H9 (cell line): ENCODE measurements at regions not wholly inside any gene's neighbourhood (a gene's known extent, or its start where the extent isn't known, plus 50 kb on each side); places are given as distances from the start of the nearest gene placed in this dataset.
A peak's percentile ranks its signal among the peaks of the same experiment; 100 is the strongest.

Experiments
- DNase-seq: peaks from one replicate; pipeline ENCODE4 v3.0.0-alpha.2; 2017
- H2AFZ ChIP-seq: one replicate; pipeline ENCODE4 v1.6.1; 2013; ENCODE audit warnings: mild to moderate bottlenecking, low read length, control low read depth, moderate library complexity
- H2AK5ac ChIP-seq: 2 replicates; pipeline ENCODE4 v1.6.1; 2013; ENCODE audit warnings: low read length, control low read depth, mixed read lengths; ENCODE audit not compliant: insufficient read length
- H2BK120ac ChIP-seq: one replicate; pipeline ENCODE4 v1.6.1; 2013; ENCODE audit warnings: low read depth, mild to moderate bottlenecking, low read length, control low read depth, inconsistent platforms; ENCODE audit not compliant: poor library complexity, severe bottlenecking
- H2BK12ac ChIP-seq: 2 replicates; pipeline ENCODE4 v1.6.1; 2013; ENCODE audit warnings: low read length, control low read depth, mixed read lengths, low read depth; ENCODE audit not compliant: insufficient read length
- H2BK15ac ChIP-seq: 2 replicates; pipeline ENCODE4 v1.6.1; 2013; ENCODE audit warnings: low read depth, low read length, control low read depth
- H2BK20ac ChIP-seq: one replicate; pipeline ENCODE4 v1.6.1; 2013; ENCODE audit warnings: low read depth, mild to moderate bottlenecking, low read length, control low read depth, inconsistent platforms; ENCODE audit not compliant: poor library complexity, severe bottlenecking
- H2BK5ac ChIP-seq: 2 replicates; pipeline ENCODE4 v1.6.1; 2013; ENCODE audit warnings: low read length, control low read depth, mixed read lengths; ENCODE audit not compliant: insufficient read length
- H3K14ac ChIP-seq: 2 replicates; pipeline ENCODE4 v1.6.1; 2013; ENCODE audit warnings: low read length, control low read depth; ENCODE audit not compliant: insufficient read depth
- H3K18ac ChIP-seq: 2 replicates; pipeline ENCODE4 v1.6.1; 2013; ENCODE audit warnings: low read depth, mild to moderate bottlenecking, mixed read lengths, low read length, control low read depth; ENCODE audit not compliant: insufficient read length
- H3K23ac ChIP-seq: 2 replicates; pipeline ENCODE4 v1.6.1; 2013; ENCODE audit warnings: low read length, control low read depth, mixed read lengths, low read depth; ENCODE audit not compliant: insufficient read length
- H3K23me2 ChIP-seq: 2 replicates; pipeline ENCODE4 v1.6.1; 2013; ENCODE audit warnings: low read depth, mild to moderate bottlenecking, mixed read lengths, low read length, control low read depth; ENCODE audit not compliant: insufficient read length, poor library complexity, severe bottlenecking
- H3K27ac ChIP-seq: 2 replicates; pipeline ENCODE4 v1.5.1; 2013; ENCODE audit warnings: low read length, control low read depth, mixed read lengths, low read depth; ENCODE audit not compliant: insufficient read length
- H3K27me3 ChIP-seq: 2 replicates; pipeline ENCODE4 v1.6.1; 2013; ENCODE audit warnings: low read length, control low read depth, inconsistent platforms; ENCODE audit not compliant: insufficient read depth
- H3K4ac ChIP-seq: 2 replicates; pipeline ENCODE4 v1.6.1; 2013; ENCODE audit warnings: low read depth, mild to moderate bottlenecking, control low read depth, inconsistent platforms, low read length, moderate library complexity
- H3K4me1 ChIP-seq: 2 replicates; pipeline ENCODE4 v1.6.1; 2013; ENCODE audit warnings: low read length, control low read depth, inconsistent platforms; ENCODE audit not compliant: insufficient read depth
- H3K4me2 ChIP-seq: 2 replicates; pipeline ENCODE4 v1.6.1; 2013; ENCODE audit warnings: low read length, control low read depth, mixed read lengths; ENCODE audit not compliant: insufficient read length, insufficient read depth
- H3K56ac ChIP-seq: 2 replicates; pipeline ENCODE4 v1.6.1; 2013; ENCODE audit warnings: low read depth, mild to moderate bottlenecking, mixed read lengths, low read length, control low read depth; ENCODE audit not compliant: insufficient read length
- H3K79me1 ChIP-seq: 2 replicates; pipeline ENCODE4 v1.6.1; 2013; ENCODE audit warnings: low read depth, mild to moderate bottlenecking, moderate library complexity, low read length, control low read depth, inconsistent platforms; ENCODE audit not compliant: insufficient read depth, poor library complexity, severe bottlenecking
- H3K79me2 ChIP-seq: 2 replicates; pipeline ENCODE4 v1.6.1; 2013; ENCODE audit warnings: low read length, control low read depth, inconsistent platforms; ENCODE audit not compliant: insufficient read depth
- H3K9ac ChIP-seq: 2 replicates; pipeline ENCODE4 v1.6.1; 2013; ENCODE audit warnings: low read length, control low read depth, mixed read lengths; ENCODE audit not compliant: insufficient read length; ENCODE audit errors: extremely low read depth
- H3K9me3 ChIP-seq: one replicate; pipeline ENCODE4 v1.6.1; 2013; ENCODE audit warnings: low read depth, low read length, inconsistent platforms; ENCODE audit not compliant: control insufficient read depth
- H3T11ph ChIP-seq: one replicate; pipeline ENCODE4 v1.6.1; 2013; ENCODE audit warnings: mild to moderate bottlenecking, low read length, control low read depth, inconsistent platforms
- H4K20me1 ChIP-seq: one replicate; pipeline ENCODE4 v1.6.1; 2013; ENCODE audit not compliant: control insufficient read depth, insufficient read length, insufficient read depth
- H4K5ac ChIP-seq: 2 replicates; pipeline ENCODE4 v1.6.1; 2013; ENCODE audit warnings: low read depth, mild to moderate bottlenecking, mixed read lengths, low read length, control low read depth; ENCODE audit not compliant: insufficient read length
- H4K8ac ChIP-seq: replicated peaks from 2 replicates; pipeline ENCODE4 v1.6.1; 2013; ENCODE audit warnings: low read length, control low read depth, mixed read lengths, low read depth; ENCODE audit not compliant: insufficient read length
- H4K91ac ChIP-seq: 2 replicates; pipeline ENCODE4 v1.6.1; 2013; ENCODE audit warnings: low read depth, mild to moderate bottlenecking, moderate library complexity, mixed read lengths, low read length, control low read depth; ENCODE audit not compliant: insufficient read length
- H3K27ac Mint-ChIP-seq, 3 experiments: 2 replicates in 2 of 3; 3 replicates in 1 of 3; pipeline ENCODE4 v1.8.0; 2020 to 2021; ENCODE audit warnings: mixed read lengths in 3 of 3, mild to moderate bottlenecking in 1 of 3, moderate library complexity in 1 of 3
- H3K27me3 Mint-ChIP-seq: 2 replicates; pipeline ENCODE4 v1.8.0; 2021; ENCODE audit warnings: low read depth, mild to moderate bottlenecking, moderate library complexity, mixed read lengths
- H3K36me3 Mint-ChIP-seq, 3 experiments: 2 replicates in 2 of 3; 3 replicates in 1 of 3; pipeline ENCODE4 v1.8.0; 2020 to 2021; ENCODE audit warnings: low read depth in 3 of 3, mixed read lengths in 3 of 3; ENCODE audit not compliant: insufficient read depth in 1 of 3
- H3K4me1 Mint-ChIP-seq, 2 experiments: 2 replicates each; pipeline ENCODE4 v1.8.0; 2020; ENCODE audit warnings: mixed read lengths in 2 of 2
- H3K4me3 Mint-ChIP-seq, 2 experiments: 2 replicates in 1 of 2; 3 replicates in 1 of 2; pipeline ENCODE4 v1.8.0; 2020 to 2021; ENCODE audit warnings: mild to moderate bottlenecking in 2 of 2, mixed read lengths in 2 of 2, moderate library complexity in 1 of 2
- H3K9me3 Mint-ChIP-seq, 2 experiments: 2 replicates in 1 of 2; 3 replicates in 1 of 2; pipeline ENCODE4 v1.8.0; 2020; ENCODE audit warnings: mild to moderate bottlenecking in 2 of 2, mixed read lengths in 2 of 2, moderate library complexity in 1 of 2
- WGBS: extraction: QIAGEN DNeasy Blood & Tissue Kit; methylation state at CpG from one replicate; pipeline ENCODE4 v1.1.7; 2013; ENCODE audit warnings: missing lambda C conversion rate, low lambda C conversion rate, mixed read lengths; ENCODE audit not compliant: insufficient read length; ENCODE audit errors: extremely low coverage; 5-methylcytosine and 5-hydroxymethylcytosine counted together
- TF ChIP-seq, protein P1 (sequence below): fragments of 200-600 bp; sonication (generic); conservative IDR thresholded peaks from 3 replicates; pipeline ENCODE4 v1.8.0; 2021; ENCODE audit warnings: antibody characterized with exemption, mild to moderate bottlenecking

DNA sequence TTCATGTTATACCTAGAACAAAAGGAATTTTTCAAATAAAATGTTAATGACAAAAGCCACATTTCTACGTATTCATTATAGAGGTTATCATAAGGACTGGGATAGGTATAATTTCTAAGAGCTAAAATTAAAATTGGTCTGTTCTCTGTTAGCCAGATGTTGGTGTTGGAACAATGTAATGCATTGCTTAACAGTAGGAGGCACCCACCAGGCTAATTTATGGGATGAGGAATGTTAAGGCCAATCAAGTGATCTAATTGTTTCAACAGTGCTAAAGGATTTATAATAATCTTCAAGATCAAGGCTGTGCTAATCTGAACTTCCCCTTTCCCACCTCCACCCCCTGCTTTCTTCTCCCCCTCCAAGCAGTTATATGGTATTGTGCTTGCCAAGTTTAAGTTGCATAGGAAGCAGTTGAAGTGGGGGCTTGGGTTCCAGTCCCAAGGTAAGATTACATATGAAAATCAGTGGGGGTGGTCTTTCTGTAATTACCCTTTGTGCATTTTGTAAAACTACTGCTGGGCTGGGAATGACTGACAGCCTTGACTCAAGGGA, 89.2 kb upstream of the BACH2 start:
- no peak overlapping the region for H3K14ac ChIP-seq
- Mint-ChIP-seq H3K27ac (peak overlapping the region in 1 of 3 experiments; percentile 95; a peak in 3 of 7 replicates), H3K4me3 (peak overlapping the region in 1 of 2 experiments; percentile 43; a peak in 1 of 5 replicates), H3K4me1 (peaks cover 60 to 62% of the 10 kb centered on the region in 2 experiments), H3K9me3 (no peaks in the 10 kb centered on the region), H3K36me3 (no peaks in the 10 kb centered on the region), H3K27me3 (no peaks in the 10 kb centered on the region)
- no peak overlapping the region for H2BK120ac ChIP-seq
- no peak overlapping the region for H3K9ac ChIP-seq
- H3K56ac ChIP-seq, result no peak overlapping the region
- no peak overlapping the region for H4K91ac ChIP-seq
- no peak overlapping the region for H4K5ac ChIP-seq
- H3K27ac ChIP-seq, result no peak overlapping the region
- H3K4me1 ChIP-seq, result peaks cover 8% of the 10 kb centered on the region; the same call in 1 of the 2 replicates
- H3T11ph ChIP-seq, result no peak overlapping the region
- no peaks in the 10 kb centered on the region for H3K23me2 ChIP-seq
- TF ChIP-seq, protein P1, sequence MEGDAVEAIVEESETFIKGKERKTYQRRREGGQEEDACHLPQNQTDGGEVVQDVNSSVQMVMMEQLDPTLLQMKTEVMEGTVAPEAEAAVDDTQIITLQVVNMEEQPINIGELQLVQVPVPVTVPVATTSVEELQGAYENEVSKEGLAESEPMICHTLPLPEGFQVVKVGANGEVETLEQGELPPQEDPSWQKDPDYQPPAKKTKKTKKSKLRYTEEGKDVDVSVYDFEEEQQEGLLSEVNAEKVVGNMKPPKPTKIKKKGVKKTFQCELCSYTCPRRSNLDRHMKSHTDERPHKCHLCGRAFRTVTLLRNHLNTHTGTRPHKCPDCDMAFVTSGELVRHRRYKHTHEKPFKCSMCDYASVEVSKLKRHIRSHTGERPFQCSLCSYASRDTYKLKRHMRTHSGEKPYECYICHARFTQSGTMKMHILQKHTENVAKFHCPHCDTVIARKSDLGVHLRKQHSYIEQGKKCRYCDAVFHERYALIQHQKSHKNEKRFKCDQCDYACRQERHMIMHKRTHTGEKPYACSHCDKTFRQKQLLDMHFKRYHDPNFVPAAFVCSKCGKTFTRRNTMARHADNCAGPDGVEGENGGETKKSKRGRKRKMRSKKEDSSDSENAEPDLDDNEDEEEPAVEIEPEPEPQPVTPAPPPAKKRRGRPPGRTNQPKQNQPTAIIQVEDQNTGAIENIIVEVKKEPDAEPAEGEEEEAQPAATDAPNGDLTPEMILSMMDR, result no peak
- no CpG with 5 or more reads among the region's 1 CpG for WGBS
- no peaks in the 10 kb centered on the region for H3K79me1 ChIP-seq
- no peaks in the 10 kb centered on the region for H3K27me3 ChIP-seq
- H4K20me1 ChIP-seq, result no peaks in the 10 kb centered on the region
- no peak overlapping the region for H2AFZ ChIP-seq
- H3K4me2 ChIP-seq, result no peak overlapping the region
- H2BK12ac ChIP-seq, result no peak overlapping the region
- H2BK20ac ChIP-seq, result no peak overlapping the region
- H3K79me2 ChIP-seq, result no peaks in the 10 kb centered on the region
- H2AK5ac ChIP-seq, result no peak overlapping the region
- no peak overlapping the region for H2BK5ac ChIP-seq
- no peak overlapping the region for H2BK15ac ChIP-seq
- no peak for DNase-seq
- H3K23ac ChIP-seq, result no peak overlapping the region
- H3K4ac ChIP-seq, result no peak overlapping the region
- H3K9me3 ChIP-seq, result no peaks in the 10 kb centered on the region
- no peak overlapping the region for H4K8ac ChIP-seq
- no peak overlapping the region for H3K18ac ChIP-seq
